Large intestine (tissue), 3 donors: ENCODE measurements at regions not wholly inside any gene's neighbourhood (a gene's known extent, or its start where the extent isn't known, plus 50 kb on each side); places are given as distances from the start of the nearest gene placed in this dataset.
"Not testable (repeated sequence)": the region's sequence is repeated elsewhere in the genome, so short reads cannot be mapped to it uniquely, and the experiment has no call there.

ENCODE experiments used
- DNase-seq, 2 donors: peaks; one replicate each; pipeline versions ENCODE4 v3.0.0 to v3.0.0-alpha.2; 2013
- H3K27ac ChIP-seq: one replicate; pipeline ENCODE4 v1.5.1; 2013; ENCODE audit warnings: low read length
- H3K27me3 ChIP-seq: 2 replicates; pipeline ENCODE4 v1.6.1; 2013; ENCODE audit warnings: low read length; ENCODE audit not compliant: control insufficient read depth, insufficient read depth
- H3K36me3 ChIP-seq: 2 replicates; pipeline ENCODE4 v1.6.1; 2013; ENCODE audit warnings: low read length; ENCODE audit not compliant: control insufficient read depth, insufficient read depth
- H3K4me1 ChIP-seq: one replicate; pipeline ENCODE4 v1.6.1; 2013; ENCODE audit warnings: low read length; ENCODE audit not compliant: control insufficient read depth, insufficient read depth
- H3K4me3 ChIP-seq: one replicate; pipeline ENCODE4 v1.5.1; 2013; ENCODE audit warnings: low read length
- H3K9me3 ChIP-seq: one replicate; pipeline ENCODE4 v1.6.1; 2013; ENCODE audit warnings: mild to moderate bottlenecking, low read depth, low read length, moderate library complexity; ENCODE audit not compliant: control insufficient read depth
- WGBS: methylation state at CpG from one replicate; pipeline ENCODE4 v1.1.5; 2013; ENCODE audit warnings: low lambda C conversion rate; ENCODE audit not compliant: insufficient coverage; 5-methylcytosine and 5-hydroxymethylcytosine counted together

DNA sequence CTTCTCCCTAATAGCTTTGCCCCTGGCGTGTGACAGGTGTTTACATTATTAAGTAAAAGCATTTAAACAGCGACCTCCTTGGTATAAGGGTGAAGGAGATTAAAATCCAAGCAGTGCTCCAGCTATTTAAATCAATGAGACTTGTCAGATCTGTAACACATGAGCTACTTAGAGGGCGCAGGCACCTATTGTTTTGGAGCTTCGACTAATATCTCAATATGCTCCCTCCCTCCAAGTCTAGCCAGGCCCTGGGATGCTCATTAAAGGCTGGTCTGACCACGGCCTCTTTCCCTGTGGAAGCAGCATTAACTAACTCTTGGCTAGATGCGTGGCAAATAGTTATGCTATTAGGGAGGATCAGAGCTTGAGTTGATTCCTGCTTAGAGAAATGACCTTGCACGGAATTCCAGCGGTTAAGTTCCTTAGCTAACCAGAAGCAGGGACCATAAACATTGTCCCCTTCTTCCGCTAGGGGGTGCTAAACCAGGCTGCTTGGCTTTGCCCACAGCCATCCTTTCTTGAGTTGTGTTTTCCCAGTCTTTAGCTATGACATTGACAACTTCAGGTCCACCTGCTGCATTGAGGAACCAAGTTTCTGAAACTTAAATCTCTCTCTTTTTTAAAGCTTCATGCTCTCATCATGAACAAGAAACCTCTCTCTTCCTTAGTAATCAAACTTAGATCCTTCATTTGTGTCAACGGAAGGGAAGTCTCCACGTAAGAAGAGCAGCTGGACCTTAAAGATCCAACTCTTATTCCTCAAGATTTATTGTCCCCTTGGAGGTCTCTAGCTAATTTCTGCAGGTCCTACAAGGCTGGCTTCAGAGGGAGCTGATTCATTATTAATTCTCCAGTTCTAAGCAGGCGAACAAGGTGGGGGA, 80.7 kb upstream of the IGFBP7 start:
- WGBS: no CpG with 5 or more reads among the region's 12 CpGs
- Histone ChIP-seq H3K36me3 (no peaks in the 10 kb centered on the region), H3K27ac (no peak overlapping the region), H3K4me3 (no peak overlapping the region), H3K4me1 (no peaks in the 10 kb centered on the region), H3K27me3 (peaks cover 10% of the 10 kb centered on the region), H3K9me3 (peaks cover 7% of the 10 kb centered on the region)
- peak in 1 of 2 donors; percentile 20 for DNase-seq

DNA sequence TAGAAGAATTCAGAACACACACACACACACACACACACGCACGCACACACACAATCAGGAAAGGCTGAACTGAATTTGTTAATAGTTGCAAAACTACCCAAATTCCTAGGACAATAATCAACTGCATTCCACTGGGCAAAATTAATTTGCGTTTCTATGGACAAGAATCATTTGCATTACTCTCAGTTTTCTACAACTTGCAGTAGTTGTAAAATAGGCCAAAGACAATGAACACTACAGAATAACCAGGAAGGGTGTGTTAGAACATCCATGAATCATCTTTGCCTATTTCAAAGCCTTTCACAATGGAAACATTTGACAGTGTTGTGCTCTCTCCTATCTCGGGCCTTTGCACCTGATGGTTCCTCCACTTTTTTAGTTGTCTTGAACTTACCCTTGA, 77.1 kb upstream of the IGFBP7 start:
- Histone ChIP-seq H3K27ac (no peak overlapping the region), H3K4me3 (no peak overlapping the region), H3K4me1 (no peaks in the 10 kb centered on the region), H3K9me3 (no peaks in the 10 kb centered on the region), H3K27me3 (no peaks in the 10 kb centered on the region), H3K36me3 (no peaks in the 10 kb centered on the region)
- no peak for DNase-seq
- 30% methylated on average over 2 of the region's 4 CpGs for WGBS

DNA sequence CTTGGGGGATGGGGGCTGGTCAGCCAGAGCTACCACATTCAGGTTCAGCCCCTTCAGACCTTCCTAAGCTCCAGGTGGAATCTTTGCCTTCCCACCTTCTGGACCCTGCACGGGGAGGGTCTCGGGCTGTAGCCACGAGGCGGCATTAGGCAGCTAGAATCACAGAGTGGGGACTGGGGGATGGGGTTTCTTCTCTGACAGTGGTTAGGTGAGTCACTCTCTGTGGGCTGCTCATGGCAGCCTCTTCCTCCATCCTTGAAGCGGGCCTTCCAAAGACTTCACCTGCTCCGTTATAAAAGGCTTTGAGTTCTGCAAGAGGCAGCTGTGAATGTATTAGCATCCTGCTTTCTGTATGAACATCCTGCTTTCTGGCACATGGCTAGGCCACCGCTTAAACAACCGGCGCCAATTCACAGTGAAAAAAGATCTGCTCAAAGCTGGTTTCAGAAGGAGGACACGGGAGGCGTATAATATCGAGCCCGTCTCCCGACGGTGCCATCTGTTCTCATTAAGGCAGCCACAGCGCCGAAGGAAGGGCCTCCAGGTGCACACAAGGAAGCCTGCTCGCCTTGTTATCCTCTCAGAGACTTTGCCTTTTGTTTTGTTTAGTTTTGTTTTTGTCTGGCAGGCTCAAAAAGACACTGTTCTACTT, 74.3 kb upstream of the IGFBP7 start:
- DNase-seq: no peak
- H3K27ac ChIP-seq: no peak overlapping the region
- no peaks in the 10 kb centered on the region for H3K36me3 ChIP-seq
- 97% methylated on average over 5 of the region's 18 CpGs for WGBS
- no peaks in the 10 kb centered on the region for H3K4me1 ChIP-seq
- H3K27me3 ChIP-seq: no peaks in the 10 kb centered on the region
- no peak overlapping the region for H3K4me3 ChIP-seq
- no peaks in the 10 kb centered on the region for H3K9me3 ChIP-seq

GRCh38 chr4:57182132-57182874, 72.1 kb upstream of the IGFBP7 start:
- Histone ChIP-seq H3K4me3 (no peak overlapping the region), H3K27me3 (no peaks in the 10 kb centered on the region), H3K27ac (no peak overlapping the region), H3K36me3 (no peaks in the 10 kb centered on the region), H3K4me1 (no peaks in the 10 kb centered on the region), H3K9me3 (no peaks in the 10 kb centered on the region)
- DNase-seq: no peak
- 100% methylated on average over 1 of the region's 8 CpGs for WGBS

DNA sequence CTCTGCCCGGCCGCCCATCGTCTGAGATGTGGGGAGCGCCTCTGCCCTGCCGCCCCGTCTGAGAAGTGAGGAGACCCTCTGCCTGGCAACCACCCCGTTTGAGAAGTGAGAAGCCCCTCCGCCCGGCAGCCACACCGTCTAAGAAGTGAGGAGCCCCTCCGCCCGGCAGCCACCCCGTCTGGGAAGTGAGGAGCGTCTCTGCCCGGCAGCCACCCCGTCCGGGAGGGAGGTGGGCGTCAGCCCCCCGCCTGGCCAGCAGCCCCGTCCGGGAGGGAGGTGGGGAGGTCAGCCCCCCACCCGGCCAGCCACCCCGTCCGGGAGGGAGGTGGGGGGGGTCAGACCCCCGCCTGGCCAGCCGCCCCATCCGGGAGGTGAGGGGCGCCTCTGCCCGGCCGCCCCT, 63.0 kb upstream of the IGFBP7 start:
- not testable (repeated sequence) for DNase-seq, H3K36me3 ChIP-seq, H3K27me3 ChIP-seq, H3K9me3 ChIP-seq, H3K4me1 ChIP-seq, H3K27ac ChIP-seq, H3K4me3 ChIP-seq
- WGBS: no CpG with 5 or more reads among the region's 30 CpGs

DNA sequence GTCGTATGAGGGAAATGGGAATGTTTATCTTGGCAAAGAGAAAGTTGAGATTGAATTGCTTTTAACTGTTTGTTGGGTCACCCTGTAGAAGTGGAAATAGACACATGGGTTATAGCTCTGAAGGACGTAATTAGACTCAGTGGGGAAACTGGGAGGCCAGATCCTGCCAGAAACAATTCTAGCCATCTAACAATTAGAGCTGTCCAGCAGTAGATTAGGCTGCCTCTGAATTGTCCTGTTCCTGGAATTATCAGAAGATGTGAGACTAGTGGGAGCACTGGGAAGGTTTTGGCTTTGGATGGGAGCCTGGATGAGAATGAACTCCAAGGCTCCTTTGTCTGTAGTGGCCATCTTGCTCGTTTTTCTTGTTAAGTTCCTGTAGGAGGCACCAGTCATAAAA, 61.9 kb upstream of the IGFBP7 start:
- 77% methylated on average over 2 of the region's 3 CpGs for WGBS
- no peak overlapping the region for H3K27ac ChIP-seq
- H3K4me1 ChIP-seq: no peaks in the 10 kb centered on the region
- DNase-seq: no peak
- no peaks in the 10 kb centered on the region for H3K36me3 ChIP-seq
- no peak overlapping the region for H3K4me3 ChIP-seq
- H3K9me3 ChIP-seq: peaks cover 8% of the 10 kb centered on the region
- H3K27me3 ChIP-seq: peaks cover 2% of the 10 kb centered on the region

DNA sequence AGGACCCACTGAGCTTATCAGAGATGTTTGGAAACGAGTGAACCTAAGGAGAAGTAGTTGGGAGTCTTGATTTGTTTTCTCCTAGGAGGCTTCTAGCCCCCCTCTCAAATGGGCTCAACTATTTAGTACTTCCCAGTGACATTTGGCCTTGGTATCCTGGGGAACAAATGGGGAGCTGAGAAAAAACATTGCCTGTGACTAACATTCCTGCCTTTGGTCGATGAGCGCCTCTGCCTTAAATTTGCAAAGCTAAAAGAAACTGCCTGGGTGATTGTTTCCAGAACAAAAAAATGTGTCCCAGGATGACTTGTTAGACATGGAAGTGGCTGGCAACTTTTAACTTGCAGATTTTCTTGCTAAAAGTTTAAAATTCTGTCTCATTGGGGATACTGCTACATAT, 58.8 kb upstream of the IGFBP7 start:
- Histone ChIP-seq H3K4me3 (no peak overlapping the region), H3K36me3 (no peaks in the 10 kb centered on the region), H3K27me3 (peaks cover 11% of the 10 kb centered on the region), H3K27ac (no peak overlapping the region), H3K4me1 (no peaks in the 10 kb centered on the region), H3K9me3 (peaks cover 8% of the 10 kb centered on the region)
- DNase-seq: no peak
- WGBS: no CpG with 5 or more reads among the region's 3 CpGs

DNA sequence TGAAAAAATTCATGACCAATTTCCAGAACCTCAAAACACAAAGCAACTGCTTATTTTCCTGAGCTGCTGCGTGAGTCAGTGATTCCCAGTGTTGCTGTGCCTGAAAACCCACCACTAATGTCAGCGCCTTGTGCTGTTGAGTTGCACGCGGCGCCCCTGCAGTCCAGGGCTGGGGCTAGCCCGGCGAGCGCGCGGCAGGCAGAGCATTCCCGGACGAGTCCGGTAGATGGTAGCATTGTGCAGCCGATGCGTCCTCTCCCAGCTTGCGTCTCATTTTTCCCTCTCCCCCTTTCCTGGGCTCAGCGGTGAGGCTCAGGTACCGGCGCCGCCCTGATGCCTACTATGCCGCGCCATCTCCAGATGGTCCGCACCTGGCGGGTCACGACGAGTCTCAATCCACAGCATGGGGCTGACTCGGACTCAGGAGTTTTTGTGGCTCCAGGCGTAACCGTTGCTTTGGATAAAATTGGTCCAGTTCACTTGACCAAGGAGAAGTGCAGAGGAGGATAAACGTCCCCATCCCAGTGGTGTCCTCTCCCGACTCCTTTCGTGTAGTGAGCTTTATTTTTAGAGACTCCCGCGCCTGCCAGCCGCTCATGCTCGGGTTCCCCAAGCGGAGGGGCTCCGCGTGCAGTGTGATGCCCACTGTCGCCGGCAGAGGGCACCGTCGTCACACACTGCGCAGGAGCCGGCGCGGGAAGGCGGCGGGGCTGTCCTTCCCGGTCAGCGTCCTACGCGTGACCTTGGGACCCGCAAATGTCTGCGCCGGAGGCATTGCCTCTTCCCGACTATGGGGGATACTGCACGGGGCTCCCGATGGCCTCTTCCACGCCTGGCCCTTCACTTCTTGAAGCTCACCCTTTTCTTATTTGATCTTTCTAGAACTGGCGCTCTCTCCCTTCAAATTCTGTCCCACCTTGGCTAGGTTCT, 53.6 kb upstream of the IGFBP7 start:
- no peaks in the 10 kb centered on the region for H3K36me3 ChIP-seq
- H3K27ac ChIP-seq: no peak overlapping the region
- DNase-seq: peak; percentile 69 to 76
- H3K27me3 ChIP-seq: peaks cover 11% of the 10 kb centered on the region
- H3K9me3 ChIP-seq: no peaks in the 10 kb centered on the region
- peak overlapping the region; percentile 61 for H3K4me3 ChIP-seq
- H3K4me1 ChIP-seq: peaks cover 2% of the 10 kb centered on the region
- 26% methylated on average over 4 of the region's 61 CpGs for WGBS

- Histone ChIP-seq H3K36me3 (no peaks in the 10 kb centered on the region), H3K4me3 (no peak overlapping the region), H3K27me3 (peaks cover 9% of the 10 kb centered on the region), H3K9me3 (no peaks in the 10 kb centered on the region), H3K4me1 (peaks cover 2% of the 10 kb centered on the region), H3K27ac (no peak overlapping the region)
- no peak for DNase-seq
Observed at GRCh38 chr4:57162499-57163019, 52.4 kb upstream of the IGFBP7 start.
